ENCODE measurements at regions not wholly inside any gene's neighbourhood (a gene's known extent, or its start where the extent isn't known, plus 50 kb on each side); places are given as distances from the start of the nearest gene placed in this dataset.
"Not testable (repeated sequence)": the region's sequence is repeated elsewhere in the genome, so short reads cannot be mapped to it uniquely, and the experiment has no call there.

GRCh38 chr14:97138801-97139200, 341.6 kb downstream of the VRK1 start:
- H3K27me3 ChIP-seq (replicated peaks; ENCODE audit: insufficient read depth), result no peaks in the 10 kb centered on the region
- no peaks in the 10 kb centered on the region for H3K9me3 ChIP-seq
- H3K27ac ChIP-seq, result no peak overlapping the region
- H3K4me3 ChIP-seq, result no peak overlapping the region
- no peak for TF ChIP-seq CTCF (IDR thresholded peaks at IDR 0.05)
- DNase-seq (ENCODE audit: low spot score) (no peak), ATAC-seq (ENCODE audit: insufficient number of reproducible peaks, low FRiP score, low read depth) (no peak)
- no peaks in the 10 kb centered on the region for H3K36me3 ChIP-seq
- H3K4me1 ChIP-seq (ENCODE audit: control insufficient read depth in 1 of 2, low read depth in 2 of 2), result no peaks in the 10 kb centered on the region

DNA sequence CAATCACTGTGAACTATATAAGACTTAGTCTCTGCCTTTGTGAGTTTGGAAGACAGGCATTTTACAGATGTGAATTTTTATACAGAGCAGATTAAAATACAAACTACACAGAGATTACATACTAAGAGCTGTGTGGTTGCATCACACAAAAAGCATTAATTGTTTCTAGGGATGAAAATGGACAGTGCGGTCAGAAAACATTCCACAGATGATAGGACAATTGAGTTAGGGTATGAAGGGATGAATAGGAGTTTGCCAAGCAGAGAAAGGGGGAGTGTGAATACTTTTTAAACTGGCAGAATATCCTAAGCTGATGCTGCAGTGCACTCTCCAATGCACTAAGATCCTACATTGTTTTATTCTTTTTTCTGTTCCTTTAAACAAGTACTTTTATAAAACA, 345.8 kb downstream of the VRK1 start:
- Histone ChIP-seq H3K4me3 (no peak overlapping the region), H3K27me3 (replicated peaks; ENCODE audit: insufficient read depth) (no peaks in the 10 kb centered on the region)

DNA sequence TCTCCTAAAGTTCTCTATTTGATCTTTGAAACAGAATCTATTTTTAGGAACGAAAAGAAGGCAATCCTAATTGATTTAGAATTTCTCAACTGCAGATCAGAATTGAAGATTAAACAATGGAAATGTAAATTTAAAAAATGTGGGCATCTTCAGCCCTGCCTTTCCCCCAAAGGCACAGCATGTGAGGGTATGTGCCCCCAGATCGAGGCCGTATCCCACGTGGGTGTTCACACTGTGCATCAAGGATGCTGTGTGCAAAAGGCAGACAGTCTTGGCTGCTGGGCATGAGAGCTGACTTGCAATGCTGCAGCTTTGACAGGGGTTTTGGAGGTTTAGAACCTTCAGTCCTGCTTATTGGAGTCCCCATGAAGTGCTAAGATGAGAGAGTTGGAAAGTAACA, 346.3 kb downstream of the VRK1 start:
- no peak for TF ChIP-seq CTCF (IDR thresholded peaks at IDR 0.05)
- no peak for ATAC-seq (ENCODE audit: insufficient number of reproducible peaks, low FRiP score, low read depth)
- Histone ChIP-seq H3K27ac (no peak overlapping the region), H3K4me1 (ENCODE audit: control insufficient read depth in 1 of 2, low read depth in 2 of 2) (no peaks in the 10 kb centered on the region), H3K27me3 (replicated peaks; ENCODE audit: insufficient read depth) (no peaks in the 10 kb centered on the region), H3K9me3 (no peaks in the 10 kb centered on the region), H3K4me3 (no peak overlapping the region), H3K36me3 (no peaks in the 10 kb centered on the region)
- DNase-seq (ENCODE audit: low spot score), result no peak

More for the DNA sequence above, 345.8 kb downstream of the VRK1 start:
- Histone ChIP-seq H3K27ac (no peak overlapping the region), H3K4me1 (ENCODE audit: control insufficient read depth in 1 of 2, low read depth in 2 of 2) (no peaks in the 10 kb centered on the region), H3K36me3 (no peaks in the 10 kb centered on the region), H3K9me3 (no peaks in the 10 kb centered on the region)
- TF ChIP-seq CTCF (IDR thresholded peaks at IDR 0.05), result no peak
- ATAC-seq (ENCODE audit: insufficient number of reproducible peaks, low FRiP score, low read depth) (no peak), DNase-seq (ENCODE audit: low spot score) (no peak)

DNA sequence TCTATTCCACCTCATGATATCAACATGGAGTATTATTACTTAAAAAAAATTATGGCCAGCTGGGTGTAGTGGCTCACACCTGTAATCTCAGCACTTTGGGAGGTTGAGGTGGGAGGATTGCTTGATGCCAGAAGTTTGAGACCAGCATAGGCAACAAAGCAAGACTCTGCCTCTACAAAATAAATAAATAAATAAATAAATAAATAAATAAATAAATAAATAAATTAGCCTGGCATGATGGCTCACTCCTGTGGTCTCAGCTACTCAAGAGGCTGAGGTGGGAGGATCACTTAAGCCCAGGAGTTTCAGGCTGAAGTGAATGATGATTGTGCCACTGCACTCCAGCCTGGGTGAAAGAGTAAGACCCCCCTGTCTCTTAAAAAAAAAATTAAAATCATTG, 350.8 kb downstream of the VRK1 start:
- not testable (repeated sequence) for ATAC-seq (ENCODE audit: insufficient number of reproducible peaks, low FRiP score, low read depth); H3K36me3 ChIP-seq; H3K27ac ChIP-seq; H3K4me1 ChIP-seq (ENCODE audit: control insufficient read depth in 1 of 2, low read depth in 2 of 2); DNase-seq (ENCODE audit: low spot score); H3K9me3 ChIP-seq; H3K4me3 ChIP-seq; H3K27me3 ChIP-seq (replicated peaks; ENCODE audit: insufficient read depth)

DNA sequence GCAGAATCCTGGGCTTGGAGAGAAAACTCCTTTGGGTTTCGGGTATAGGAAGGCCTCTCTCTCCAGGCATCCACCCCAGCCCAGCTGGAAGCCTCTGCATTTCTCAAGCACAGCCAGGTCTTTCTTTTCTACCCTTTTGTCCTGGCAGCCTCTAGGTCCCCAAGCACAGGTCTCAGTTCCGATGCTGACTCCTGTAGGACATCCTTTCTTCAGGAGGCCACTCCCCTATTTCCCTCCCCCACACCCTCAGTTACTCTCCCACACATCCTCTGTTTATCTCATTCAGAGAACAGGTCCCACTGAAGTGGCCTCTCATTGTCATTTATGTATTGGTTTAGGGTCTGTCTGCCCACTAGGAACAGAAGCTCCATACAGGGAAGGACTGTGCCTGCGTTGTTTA, 352.6 kb downstream of the VRK1 start:
- Histone ChIP-seq H3K4me3 (no peak overlapping the region), H3K4me1 (ENCODE audit: control insufficient read depth in 1 of 2, low read depth in 2 of 2) (no peaks in the 10 kb centered on the region), H3K36me3 (no peaks in the 10 kb centered on the region), H3K27me3 (replicated peaks; ENCODE audit: insufficient read depth) (no peaks in the 10 kb centered on the region), H3K9me3 (no peaks in the 10 kb centered on the region), H3K27ac (no peak overlapping the region)
- ATAC-seq (ENCODE audit: insufficient number of reproducible peaks, low FRiP score, low read depth) (no peak), DNase-seq (ENCODE audit: low spot score) (no peak)
- TF ChIP-seq CTCF (IDR thresholded peaks at IDR 0.05), result no peak

DNA sequence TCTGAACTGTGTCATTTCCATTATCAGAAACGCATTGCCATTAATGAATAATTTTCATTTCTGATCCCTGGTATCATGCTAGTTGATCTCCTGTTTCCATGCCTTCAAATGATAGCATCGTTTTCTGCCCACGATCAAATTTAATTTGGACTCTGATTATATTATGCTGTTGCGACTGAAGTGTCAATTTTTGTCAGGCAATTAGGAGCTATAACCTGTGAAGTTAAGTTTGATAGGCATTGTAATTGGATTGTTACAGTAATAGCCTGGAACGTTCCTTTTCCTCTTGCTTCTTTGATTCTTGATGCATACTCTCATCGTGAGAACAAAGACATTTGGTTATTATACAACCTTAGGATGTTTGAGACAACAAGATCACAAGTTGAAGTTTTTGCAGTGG, 356.3 kb downstream of the VRK1 start:
- DNase-seq (ENCODE audit: low spot score) (no peak), ATAC-seq (ENCODE audit: insufficient number of reproducible peaks, low FRiP score, low read depth) (no peak)
- no peaks in the 10 kb centered on the region for H3K36me3 ChIP-seq
- no peaks in the 10 kb centered on the region for H3K9me3 ChIP-seq
- no peaks in the 10 kb centered on the region for H3K27me3 ChIP-seq (replicated peaks; ENCODE audit: insufficient read depth)
- H3K4me1 ChIP-seq (ENCODE audit: control insufficient read depth in 1 of 2, low read depth in 2 of 2), result no peaks in the 10 kb centered on the region
- no peak overlapping the region for H3K27ac ChIP-seq
- no peak overlapping the region for H3K4me3 ChIP-seq
- no peak for TF ChIP-seq CTCF (IDR thresholded peaks at IDR 0.05)
